Retinal pigment epithelial cell (primary cell): ENCODE measurements at regions not wholly inside any gene's neighbourhood (a gene's known extent, or its start where the extent isn't known, plus 50 kb on each side); places are given as distances from the start of the nearest gene placed in this dataset.

Experiments
- DNase-seq: peaks from one replicate; pipeline ENCODE4 v3.0.0-alpha.2; 2010; ENCODE audit warnings: low read depth
- H3K4me3 ChIP-seq: 2 replicates; pipeline ENCODE4 v1.5.1; 2011; ENCODE audit warnings: mild to moderate bottlenecking, low read length, control low read depth, moderate library complexity
- TF ChIP-seq, protein P1 (sequence below): conservative IDR thresholded peaks from 2 replicates; pipeline ENCODE4 v1.5.1; 2011; ENCODE audit warnings: low read depth, low read length, control low read depth, inconsistent platforms

DNA sequence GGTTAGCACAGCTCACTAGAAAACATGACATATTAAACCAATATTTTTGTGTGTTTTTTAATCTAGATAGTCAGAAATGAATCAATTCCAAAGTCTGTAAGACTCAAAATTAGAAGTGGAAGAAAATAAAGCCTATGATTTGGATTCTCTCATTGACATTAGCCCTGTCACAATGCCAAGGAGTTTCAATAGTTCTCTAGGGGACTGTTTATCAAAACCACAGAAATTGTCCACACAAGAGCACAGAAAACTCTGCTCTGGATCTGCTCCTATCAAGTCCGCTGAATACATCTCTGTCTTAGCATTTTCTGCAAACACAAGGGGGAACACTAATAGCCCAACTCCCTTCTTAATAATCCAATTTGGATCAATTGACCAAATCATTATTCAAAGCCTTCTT lies 152.0 kb downstream of the HS3ST3B1 start:
- H3K4me3 ChIP-seq = no peak overlapping the region
- DNase-seq = no peak
- TF ChIP-seq, protein P1, sequence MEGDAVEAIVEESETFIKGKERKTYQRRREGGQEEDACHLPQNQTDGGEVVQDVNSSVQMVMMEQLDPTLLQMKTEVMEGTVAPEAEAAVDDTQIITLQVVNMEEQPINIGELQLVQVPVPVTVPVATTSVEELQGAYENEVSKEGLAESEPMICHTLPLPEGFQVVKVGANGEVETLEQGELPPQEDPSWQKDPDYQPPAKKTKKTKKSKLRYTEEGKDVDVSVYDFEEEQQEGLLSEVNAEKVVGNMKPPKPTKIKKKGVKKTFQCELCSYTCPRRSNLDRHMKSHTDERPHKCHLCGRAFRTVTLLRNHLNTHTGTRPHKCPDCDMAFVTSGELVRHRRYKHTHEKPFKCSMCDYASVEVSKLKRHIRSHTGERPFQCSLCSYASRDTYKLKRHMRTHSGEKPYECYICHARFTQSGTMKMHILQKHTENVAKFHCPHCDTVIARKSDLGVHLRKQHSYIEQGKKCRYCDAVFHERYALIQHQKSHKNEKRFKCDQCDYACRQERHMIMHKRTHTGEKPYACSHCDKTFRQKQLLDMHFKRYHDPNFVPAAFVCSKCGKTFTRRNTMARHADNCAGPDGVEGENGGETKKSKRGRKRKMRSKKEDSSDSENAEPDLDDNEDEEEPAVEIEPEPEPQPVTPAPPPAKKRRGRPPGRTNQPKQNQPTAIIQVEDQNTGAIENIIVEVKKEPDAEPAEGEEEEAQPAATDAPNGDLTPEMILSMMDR = no peak

DNA sequence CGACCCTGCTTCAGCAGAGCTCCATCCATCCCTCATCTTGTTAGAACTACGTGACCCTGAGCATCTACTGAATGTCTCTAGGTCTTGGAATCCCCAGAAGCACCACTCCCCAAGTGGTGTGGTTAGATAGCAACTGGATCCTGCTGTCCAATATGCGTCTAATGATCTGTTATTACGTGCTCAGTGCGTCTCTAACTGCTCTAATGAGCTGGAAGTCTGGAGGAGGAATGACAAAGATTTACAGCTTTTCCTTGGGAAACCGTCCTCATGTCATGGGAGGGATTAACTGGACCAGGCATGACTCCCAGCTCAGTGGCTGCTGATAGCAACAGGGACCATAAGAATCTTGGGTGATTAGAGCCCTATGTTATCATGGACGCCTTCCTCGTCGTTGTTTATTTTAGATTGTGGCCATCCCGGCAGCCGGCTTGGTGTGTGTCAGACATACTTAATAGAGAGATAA lies 150.9 kb downstream of the HS3ST3B1 start:
- TF ChIP-seq, protein P1 = no peak
- H3K4me3 ChIP-seq = no peak overlapping the region
- peak; percentile 16 for DNase-seq

DNA sequence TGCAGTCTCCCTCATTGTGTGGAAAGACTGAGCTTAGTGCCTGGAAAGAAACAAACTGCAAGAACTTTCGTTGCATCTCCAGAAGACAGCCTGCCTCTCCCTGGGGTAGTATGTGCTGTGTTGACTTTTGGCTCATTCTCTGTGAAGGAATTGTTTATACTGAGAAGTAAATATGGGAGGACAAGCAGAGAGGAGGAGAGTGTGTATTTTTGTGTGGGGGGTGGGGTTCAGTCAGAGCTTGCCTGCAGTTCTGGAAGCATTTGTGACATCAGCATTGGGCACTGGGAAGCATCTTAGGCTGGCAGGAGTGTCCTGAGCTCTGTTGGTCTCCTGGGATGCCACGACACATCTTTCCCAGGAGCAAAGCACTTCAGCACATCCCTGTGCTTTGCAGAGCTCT lies 147.9 kb downstream of the HS3ST3B1 start:
- no peak for DNase-seq
- no peak overlapping the region for H3K4me3 ChIP-seq
- TF ChIP-seq, protein P1 = no peak

DNA sequence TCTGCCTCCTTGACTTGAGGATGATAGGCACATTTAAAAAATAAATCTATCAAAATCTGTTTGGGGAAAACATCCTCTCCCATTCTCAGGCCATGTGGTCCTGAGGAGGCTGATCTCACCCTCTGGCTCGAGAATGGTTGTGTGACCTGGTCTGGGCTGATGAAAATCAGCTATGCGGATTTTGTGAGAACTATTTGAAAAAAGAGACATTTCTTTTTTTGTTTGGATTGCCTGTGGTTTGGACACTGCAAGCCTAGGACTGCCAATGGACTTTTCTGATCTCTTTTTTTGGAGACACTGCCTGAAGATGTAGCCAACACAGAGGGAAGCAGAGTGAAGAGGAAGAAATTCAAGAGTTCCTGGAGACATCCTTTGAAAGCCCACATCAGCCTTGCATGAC lies 145.9 kb downstream of the HS3ST3B1 start:
- H3K4me3 ChIP-seq = no peak overlapping the region
- no peak for DNase-seq
- TF ChIP-seq, protein P1 = no peak

DNA sequence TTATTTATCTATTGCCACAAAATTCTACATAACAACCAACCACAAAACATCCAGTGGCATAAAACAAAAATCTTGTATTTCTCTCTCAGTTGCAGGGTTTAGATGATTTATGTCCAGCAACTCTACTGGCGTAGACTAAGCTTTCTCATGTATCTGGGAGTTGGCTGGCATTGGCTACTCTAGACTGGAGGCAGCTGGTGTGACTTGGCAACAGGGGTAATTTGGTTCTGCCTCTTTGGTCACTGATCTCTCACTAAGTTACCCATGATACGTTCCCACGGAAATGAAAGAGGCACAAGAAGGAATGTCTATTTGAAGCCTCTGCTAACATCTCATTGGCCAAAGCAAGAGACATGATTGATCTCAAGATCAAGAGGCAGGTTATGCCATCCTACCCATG lies 144.0 kb downstream of the HS3ST3B1 start:
- no peak for DNase-seq
- H3K4me3 ChIP-seq = no peak overlapping the region
- TF ChIP-seq, protein P1 = no peak

DNA sequence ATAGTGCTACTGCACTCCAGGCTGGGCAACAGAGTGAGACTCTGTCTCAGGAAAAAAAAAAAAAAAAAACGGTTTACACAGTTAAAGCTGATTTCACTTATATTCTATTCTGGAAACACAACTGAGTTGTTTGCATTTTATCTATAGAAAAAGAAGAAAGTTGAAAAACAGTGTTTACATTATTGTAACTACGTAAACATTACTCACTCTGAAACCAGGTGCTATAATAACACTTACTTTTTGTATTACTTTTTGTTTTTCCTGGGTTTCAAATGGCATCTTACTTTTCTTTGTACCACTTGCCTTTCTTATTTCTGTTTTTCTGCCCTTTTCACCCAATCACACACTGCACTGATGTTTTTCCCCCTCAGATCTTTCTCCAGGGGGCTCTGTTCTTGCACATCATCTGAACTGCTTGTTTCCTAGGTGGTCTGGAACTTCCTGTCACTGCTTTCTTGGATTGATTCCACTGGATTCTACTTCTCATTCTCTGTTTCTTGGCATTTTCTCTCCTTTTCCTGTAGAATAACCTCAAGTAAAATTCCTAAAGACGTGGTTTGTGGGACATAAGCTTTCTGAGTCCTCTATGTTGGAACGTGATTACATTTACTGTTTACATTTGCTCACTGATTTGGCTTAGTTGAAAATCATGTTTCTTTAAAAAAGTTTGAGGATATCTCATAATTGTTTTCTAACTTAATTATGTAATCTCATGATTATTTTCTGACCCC lies 142.1 kb downstream of the HS3ST3B1 start:
- no peak overlapping the region for H3K4me3 ChIP-seq
- no peak for DNase-seq
- TF ChIP-seq, protein P1 = no peak

DNA sequence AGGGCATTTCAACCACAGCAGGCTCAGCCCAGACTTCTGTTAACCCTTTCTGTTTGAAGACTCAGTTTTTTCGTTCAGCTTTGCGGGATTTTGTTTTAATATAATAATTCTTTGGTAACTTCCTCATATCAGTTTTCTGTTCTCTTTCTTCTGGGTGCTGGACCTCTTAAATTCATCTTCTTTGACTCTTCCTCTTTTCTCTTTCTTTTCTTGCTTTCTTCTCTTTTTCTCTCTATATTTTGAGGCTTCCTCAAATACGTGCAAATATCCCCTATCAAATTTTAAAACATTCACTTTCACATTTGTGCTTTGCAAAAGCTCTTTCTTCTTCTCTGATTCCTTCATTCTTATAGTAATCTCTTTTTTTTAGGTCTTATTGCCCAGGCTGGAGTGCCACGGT lies 136.3 kb downstream of the HS3ST3B1 start:
- no peak for DNase-seq
- H3K4me3 ChIP-seq = no peak overlapping the region
- TF ChIP-seq, protein P1 = no peak
